ENCODE measurements at regions not wholly inside any gene's neighbourhood (a gene's known extent, or its start where the extent isn't known, plus 50 kb on each side); places are given as distances from the start of the nearest gene placed in this dataset.

DNA sequence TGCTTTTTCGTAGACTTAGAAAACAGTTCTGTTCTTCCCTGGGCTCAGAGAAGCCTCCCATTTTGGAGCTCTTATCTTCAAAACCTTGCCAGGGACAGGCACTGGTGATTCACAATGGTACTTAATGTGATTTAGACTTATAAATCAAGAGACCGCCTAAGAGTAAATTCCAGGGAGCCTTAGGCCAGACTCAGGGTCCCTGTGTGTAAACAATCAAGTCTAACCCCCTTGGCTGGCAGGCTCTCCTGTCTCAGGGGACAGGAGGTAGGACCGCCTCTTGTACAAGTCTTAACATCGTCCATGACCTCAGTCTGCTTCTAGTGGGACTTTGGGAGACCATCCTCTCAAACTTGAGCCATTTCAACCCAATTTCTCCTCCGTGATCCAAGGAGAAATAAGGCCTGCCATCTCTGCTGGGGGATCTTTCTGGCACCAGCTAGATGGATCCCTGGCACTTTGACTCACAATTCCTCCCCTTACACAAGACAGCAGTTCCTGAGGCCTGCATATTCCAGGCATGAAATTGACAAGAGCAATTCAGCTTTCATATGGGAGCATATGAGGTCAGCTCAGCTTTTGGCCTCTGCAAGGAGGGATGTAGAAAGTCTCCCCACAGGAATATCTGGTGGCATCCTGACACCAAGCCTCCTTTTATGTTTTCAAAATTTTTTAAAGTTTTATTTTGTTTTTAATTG is 487.0 kb downstream of the TNS1 start:
- DNase-seq = no peak
- Mint-ChIP-seq H3K27ac (no peak overlapping the region), H3K4me3 (no peak overlapping the region), H3K36me3 (ENCODE audit: low read depth) (no peaks in the 10 kb centered on the region), H3K4me1 (ENCODE audit: low read depth) (peaks cover 40% of the 10 kb centered on the region), H3K9me3 (no peaks in the 10 kb centered on the region), H3K27me3 (ENCODE audit: insufficient read depth) (no peaks in the 10 kb centered on the region)
- TF ChIP-seq, protein P1, sequence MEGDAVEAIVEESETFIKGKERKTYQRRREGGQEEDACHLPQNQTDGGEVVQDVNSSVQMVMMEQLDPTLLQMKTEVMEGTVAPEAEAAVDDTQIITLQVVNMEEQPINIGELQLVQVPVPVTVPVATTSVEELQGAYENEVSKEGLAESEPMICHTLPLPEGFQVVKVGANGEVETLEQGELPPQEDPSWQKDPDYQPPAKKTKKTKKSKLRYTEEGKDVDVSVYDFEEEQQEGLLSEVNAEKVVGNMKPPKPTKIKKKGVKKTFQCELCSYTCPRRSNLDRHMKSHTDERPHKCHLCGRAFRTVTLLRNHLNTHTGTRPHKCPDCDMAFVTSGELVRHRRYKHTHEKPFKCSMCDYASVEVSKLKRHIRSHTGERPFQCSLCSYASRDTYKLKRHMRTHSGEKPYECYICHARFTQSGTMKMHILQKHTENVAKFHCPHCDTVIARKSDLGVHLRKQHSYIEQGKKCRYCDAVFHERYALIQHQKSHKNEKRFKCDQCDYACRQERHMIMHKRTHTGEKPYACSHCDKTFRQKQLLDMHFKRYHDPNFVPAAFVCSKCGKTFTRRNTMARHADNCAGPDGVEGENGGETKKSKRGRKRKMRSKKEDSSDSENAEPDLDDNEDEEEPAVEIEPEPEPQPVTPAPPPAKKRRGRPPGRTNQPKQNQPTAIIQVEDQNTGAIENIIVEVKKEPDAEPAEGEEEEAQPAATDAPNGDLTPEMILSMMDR (IDR thresholded peaks at IDR 0.05) = no peak

DNA sequence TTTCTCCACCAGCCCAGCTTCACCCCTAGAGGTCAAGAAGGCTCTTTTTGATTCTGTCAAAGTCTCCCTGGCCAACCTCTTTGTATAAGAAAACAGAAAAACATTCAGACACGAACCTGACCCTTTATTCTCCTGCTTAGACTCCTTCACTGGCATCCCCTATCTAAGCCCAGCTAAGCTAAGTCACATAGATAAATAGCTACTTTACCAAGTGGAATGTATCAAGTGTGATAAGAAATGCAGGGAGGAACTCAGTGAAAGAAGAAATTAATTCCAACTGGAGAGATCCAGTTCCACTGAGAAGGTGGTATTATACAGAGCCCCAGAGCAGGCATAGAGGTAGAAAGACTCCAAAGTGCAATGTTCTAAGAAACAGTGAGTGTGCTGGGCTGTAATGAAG is 489.5 kb downstream of the TNS1 start:
- H3K27me3 Mint-ChIP-seq (ENCODE audit: insufficient read depth) = no peaks in the 10 kb centered on the region
- TF ChIP-seq, protein P1 (IDR thresholded peaks at IDR 0.05) = no peak
- H3K36me3 Mint-ChIP-seq (ENCODE audit: low read depth) = no peaks in the 10 kb centered on the region
- H3K4me3 Mint-ChIP-seq = peak overlapping the region; percentile 14; the same call in 1 of the 2 replicates
- DNase-seq = no peak
- H3K9me3 Mint-ChIP-seq = no peaks in the 10 kb centered on the region
- no peak overlapping the region; the same call in 1 of the 2 replicates for H3K27ac Mint-ChIP-seq
- peaks cover 52% of the 10 kb centered on the region for H3K4me1 Mint-ChIP-seq (ENCODE audit: low read depth)

DNA sequence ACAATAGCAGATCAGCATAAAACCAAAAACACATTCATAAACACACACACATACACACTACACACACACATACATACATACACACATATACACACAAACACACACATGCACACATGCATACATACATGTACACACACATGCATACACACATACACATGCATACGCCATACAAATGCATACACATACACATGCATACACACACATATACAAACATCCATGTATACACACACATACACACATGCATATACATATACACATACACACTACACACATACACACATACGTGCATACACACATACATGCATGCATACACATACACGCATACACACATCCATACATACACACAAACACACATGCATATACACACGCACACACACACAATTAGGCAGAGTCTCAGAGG is 490.1 kb downstream of the TNS1 start:
- H3K36me3 Mint-ChIP-seq (ENCODE audit: low read depth) = no peaks in the 10 kb centered on the region
- no peak for DNase-seq
- H3K4me1 Mint-ChIP-seq (ENCODE audit: low read depth) = peaks cover 52% of the 10 kb centered on the region
- H3K9me3 Mint-ChIP-seq = no peaks in the 10 kb centered on the region
- no peak overlapping the region; the same call in 1 of the 2 replicates for H3K4me3 Mint-ChIP-seq
- TF ChIP-seq, protein P1 (IDR thresholded peaks at IDR 0.05) = no peak
- no peak overlapping the region; the same call in 1 of the 2 replicates for H3K27ac Mint-ChIP-seq
- no peaks in the 10 kb centered on the region for H3K27me3 Mint-ChIP-seq (ENCODE audit: insufficient read depth)

DNA sequence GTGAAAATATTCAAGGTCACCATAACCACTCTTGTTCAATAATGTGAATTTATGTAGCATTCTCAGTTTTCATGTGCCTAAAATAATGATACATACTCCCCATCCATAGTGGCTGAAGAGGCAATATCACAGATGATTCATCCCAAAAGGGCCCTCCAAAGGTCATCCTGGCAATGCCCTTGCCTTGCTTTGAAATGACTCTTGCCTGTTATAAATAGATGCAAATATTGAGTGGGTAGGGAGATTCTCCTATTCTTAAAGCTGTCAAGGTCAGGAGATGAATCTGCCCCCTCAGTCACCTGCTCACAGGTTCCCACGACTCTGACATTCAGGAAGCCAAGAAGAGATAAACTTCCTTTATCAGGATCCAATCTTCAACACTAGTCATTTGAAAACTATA is 490.5 kb downstream of the TNS1 start:
- Mint-ChIP-seq H3K36me3 (ENCODE audit: low read depth) (no peaks in the 10 kb centered on the region), H3K27me3 (ENCODE audit: insufficient read depth) (no peaks in the 10 kb centered on the region), H3K9me3 (no peaks in the 10 kb centered on the region), H3K4me1 (ENCODE audit: low read depth) (peaks cover 48% of the 10 kb centered on the region), H3K27ac (no peak overlapping the region), H3K4me3 (no peak overlapping the region)
- TF ChIP-seq, protein P1 (IDR thresholded peaks at IDR 0.05) = no peak
- no peak for DNase-seq

DNA sequence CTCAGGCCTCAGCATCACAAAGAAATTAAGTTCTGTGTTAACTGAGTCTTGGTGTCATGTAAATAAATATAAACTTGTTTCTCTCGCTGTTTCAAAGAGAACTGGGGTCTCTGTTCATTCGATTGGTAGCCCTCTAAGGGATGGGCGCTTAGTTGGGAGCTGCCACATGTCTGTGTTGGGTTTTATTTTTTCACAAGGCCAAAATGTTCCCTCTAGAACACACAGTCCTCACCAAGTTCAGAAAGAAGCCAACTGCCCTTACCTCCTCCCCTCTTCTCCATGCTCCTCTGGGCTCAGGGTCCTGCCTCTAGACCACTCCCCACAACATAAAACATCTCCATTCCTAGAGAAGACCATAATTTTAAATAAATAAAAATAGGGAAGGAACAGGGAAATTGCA is 490.9 kb downstream of the TNS1 start:
- Mint-ChIP-seq H3K4me3 (no peak overlapping the region), H3K27ac (no peak overlapping the region), H3K4me1 (ENCODE audit: low read depth) (peaks cover 44% of the 10 kb centered on the region), H3K9me3 (no peaks in the 10 kb centered on the region), H3K27me3 (ENCODE audit: insufficient read depth) (no peaks in the 10 kb centered on the region), H3K36me3 (ENCODE audit: low read depth) (no peaks in the 10 kb centered on the region)
- no peak for DNase-seq
- TF ChIP-seq, protein P1 (IDR thresholded peaks at IDR 0.05) = no peak

All from HFFc6 (cell line).